ENCODE measurements at regions not wholly inside any gene's neighbourhood (a gene's known extent, or its start where the extent isn't known, plus 50 kb on each side); places are given as distances from the start of the nearest gene placed in this dataset.

DNA sequence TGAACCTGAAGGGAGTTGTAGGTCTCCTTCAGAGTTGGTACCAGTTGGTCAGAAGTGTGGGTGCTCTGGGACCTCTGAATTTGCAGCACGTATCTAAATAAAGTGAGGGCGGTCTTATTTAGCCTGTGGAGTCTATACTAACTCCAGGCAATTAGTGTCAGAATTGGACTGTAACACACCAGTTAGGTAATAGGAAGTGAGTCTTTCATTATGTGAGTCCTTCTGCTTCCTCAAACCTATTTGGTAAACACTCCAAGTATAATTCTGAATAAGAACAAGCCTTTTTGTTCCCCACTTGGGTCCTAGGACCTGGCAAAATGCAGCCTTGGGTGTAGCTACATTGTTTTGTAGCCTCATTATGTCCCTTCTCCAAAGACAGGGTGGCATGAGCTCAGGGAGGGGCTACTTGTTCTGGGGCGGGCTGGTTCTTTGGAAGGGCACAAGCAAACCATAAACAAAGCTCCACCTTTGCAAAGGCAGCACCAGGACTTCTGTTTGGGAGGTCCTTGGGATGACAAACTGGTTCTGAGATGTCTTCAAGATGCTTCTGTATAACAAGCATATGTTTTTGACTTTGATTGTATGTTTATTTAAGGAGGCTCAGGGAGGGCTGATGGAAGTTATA, 418.0 kb downstream of the ZNF536 start:
- no peaks in the 10 kb centered on the region for H3K4me1 ChIP-seq (ENCODE audit: low read depth)
- peaks cover 24% of the 10 kb centered on the region for H3K27me3 ChIP-seq
- DNase-seq (ENCODE audit: low read depth in 1 of 2, low spot score in 1 of 2): no peak
- H3K27ac ChIP-seq: no peak overlapping the region
- TF ChIP-seq, protein P1, sequence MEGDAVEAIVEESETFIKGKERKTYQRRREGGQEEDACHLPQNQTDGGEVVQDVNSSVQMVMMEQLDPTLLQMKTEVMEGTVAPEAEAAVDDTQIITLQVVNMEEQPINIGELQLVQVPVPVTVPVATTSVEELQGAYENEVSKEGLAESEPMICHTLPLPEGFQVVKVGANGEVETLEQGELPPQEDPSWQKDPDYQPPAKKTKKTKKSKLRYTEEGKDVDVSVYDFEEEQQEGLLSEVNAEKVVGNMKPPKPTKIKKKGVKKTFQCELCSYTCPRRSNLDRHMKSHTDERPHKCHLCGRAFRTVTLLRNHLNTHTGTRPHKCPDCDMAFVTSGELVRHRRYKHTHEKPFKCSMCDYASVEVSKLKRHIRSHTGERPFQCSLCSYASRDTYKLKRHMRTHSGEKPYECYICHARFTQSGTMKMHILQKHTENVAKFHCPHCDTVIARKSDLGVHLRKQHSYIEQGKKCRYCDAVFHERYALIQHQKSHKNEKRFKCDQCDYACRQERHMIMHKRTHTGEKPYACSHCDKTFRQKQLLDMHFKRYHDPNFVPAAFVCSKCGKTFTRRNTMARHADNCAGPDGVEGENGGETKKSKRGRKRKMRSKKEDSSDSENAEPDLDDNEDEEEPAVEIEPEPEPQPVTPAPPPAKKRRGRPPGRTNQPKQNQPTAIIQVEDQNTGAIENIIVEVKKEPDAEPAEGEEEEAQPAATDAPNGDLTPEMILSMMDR (IDR thresholded peaks at IDR 0.05; ENCODE audit: low read depth, low read length): no peak
- no peaks in the 10 kb centered on the region for H3K36me3 ChIP-seq
- H3K9me3 ChIP-seq (ENCODE audit: low read depth): no peaks in the 10 kb centered on the region
- no peak overlapping the region for H3K4me3 ChIP-seq

DNA sequence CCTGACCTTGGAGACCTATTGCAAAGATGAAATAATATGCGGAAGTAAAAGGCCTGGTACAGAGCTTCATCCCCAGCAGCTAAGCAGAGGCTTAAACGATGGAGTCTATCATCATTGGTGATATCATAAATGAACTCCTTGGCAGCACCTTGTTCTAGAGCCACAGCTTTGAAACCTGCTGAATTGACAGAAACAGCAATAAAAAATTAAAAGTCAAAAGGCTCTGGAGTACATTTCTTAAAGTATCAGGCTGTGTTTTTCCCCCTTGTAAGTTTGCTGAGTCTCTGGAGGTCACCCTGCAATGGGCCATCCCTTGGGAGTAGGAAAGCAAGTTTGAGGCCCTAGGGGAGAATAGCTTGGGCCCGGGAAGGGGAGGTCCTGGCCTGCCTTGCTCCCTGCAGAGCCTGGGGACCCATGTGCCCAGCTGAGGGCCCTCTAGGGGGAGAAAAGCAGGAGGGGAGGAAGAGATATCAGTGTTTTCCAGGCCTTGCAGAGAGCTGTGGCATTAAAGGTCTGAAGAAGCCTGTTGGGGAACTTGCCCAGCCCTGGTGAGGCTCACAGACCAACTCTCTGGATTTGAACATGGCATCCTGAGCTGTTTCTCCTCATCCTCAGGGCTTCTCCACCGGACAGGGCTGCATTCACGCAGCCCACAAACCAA, 416.1 kb downstream of the ZNF536 start:
- H3K36me3 ChIP-seq: no peaks in the 10 kb centered on the region
- H3K4me3 ChIP-seq: no peak overlapping the region
- H3K9me3 ChIP-seq (ENCODE audit: low read depth): no peaks in the 10 kb centered on the region
- no peaks in the 10 kb centered on the region for H3K4me1 ChIP-seq (ENCODE audit: low read depth)
- no peak for DNase-seq (ENCODE audit: low read depth in 1 of 2, low spot score in 1 of 2)
- H3K27me3 ChIP-seq: peaks cover 8% of the 10 kb centered on the region
- TF ChIP-seq, protein P1 (IDR thresholded peaks at IDR 0.05; ENCODE audit: low read depth, low read length): no peak
- H3K27ac ChIP-seq: no peak overlapping the region

DNA sequence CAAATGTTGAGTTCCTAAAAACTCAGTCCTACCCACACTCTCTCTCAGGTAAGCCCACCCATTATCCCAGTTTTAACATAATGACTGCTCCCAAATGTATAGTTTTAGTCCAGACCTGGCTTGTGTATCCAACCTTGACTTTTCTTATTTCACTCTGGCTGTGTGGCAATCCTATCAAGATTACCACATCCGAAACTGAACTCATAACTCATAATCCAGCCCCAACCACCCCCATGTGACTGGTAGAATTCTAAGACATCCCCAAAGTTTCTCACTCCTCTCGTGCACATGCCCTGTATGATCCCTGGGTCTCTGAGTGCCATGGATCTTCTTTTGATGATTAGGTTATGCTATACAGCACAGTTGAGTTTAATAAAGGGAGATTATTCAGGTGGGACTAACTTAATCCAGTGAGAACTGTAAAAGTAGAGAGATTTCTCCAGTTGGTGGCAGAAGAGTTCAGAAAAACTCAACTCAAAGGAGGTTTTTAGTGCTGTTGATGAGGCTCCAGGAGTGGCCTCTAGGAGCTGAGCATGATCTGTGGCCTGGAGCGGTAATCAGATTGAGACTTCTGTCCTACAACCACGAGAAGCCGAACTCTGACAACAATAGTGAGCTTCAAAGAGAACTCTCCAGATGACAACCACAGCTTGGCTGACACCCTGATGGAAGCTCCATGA, 413.4 kb downstream of the ZNF536 start:
- H3K9me3 ChIP-seq (ENCODE audit: low read depth): no peaks in the 10 kb centered on the region
- no peak overlapping the region for H3K4me3 ChIP-seq
- DNase-seq (ENCODE audit: low read depth in 1 of 2, low spot score in 1 of 2): no peak
- H3K27ac ChIP-seq: no peak overlapping the region
- no peaks in the 10 kb centered on the region for H3K36me3 ChIP-seq
- peaks cover 12% of the 10 kb centered on the region for H3K27me3 ChIP-seq
- TF ChIP-seq, protein P1 (IDR thresholded peaks at IDR 0.05; ENCODE audit: low read depth, low read length): no peak
- peaks cover 5% of the 10 kb centered on the region for H3K4me1 ChIP-seq (ENCODE audit: low read depth)

DNA sequence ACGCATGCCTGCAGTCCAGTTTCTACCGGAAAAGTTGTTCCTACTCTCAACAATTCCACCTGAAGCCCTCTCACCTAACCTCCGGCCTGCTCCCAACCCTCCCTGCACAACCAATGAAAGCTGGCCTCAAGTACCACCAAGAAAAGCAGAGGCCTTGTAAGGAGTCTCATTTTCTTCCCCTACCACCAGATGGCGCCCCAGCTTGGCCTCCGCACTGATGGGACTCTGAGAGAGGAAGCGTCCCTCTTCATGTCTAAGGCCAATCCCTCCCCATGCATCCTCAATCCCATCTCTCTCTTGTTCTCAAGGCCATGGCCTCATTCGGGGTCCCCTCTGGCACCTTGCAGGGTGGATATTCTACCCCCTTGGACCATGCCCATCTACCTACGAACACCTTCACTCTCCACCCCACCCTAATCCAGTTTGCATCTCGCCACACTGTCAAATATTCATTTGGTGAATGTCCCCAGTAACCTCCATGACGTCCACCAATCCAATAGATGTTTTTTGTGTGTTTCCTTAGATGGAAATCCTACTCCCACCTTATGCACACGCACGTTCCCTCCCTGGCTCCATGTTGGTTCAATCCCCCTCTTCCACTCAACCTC, 412.8 kb downstream of the ZNF536 start:
- Histone ChIP-seq H3K27ac (no peak overlapping the region), H3K27me3 (peaks cover 12% of the 10 kb centered on the region), H3K36me3 (no peaks in the 10 kb centered on the region), H3K4me1 (ENCODE audit: low read depth) (peaks cover 12% of the 10 kb centered on the region), H3K4me3 (no peak overlapping the region), H3K9me3 (ENCODE audit: low read depth) (no peaks in the 10 kb centered on the region)
- TF ChIP-seq, protein P1 (IDR thresholded peaks at IDR 0.05; ENCODE audit: low read depth, low read length): peak; percentile 50
- peak; percentile 50 to 58 for DNase-seq (ENCODE audit: low read depth in 1 of 2, low spot score in 1 of 2)

DNA sequence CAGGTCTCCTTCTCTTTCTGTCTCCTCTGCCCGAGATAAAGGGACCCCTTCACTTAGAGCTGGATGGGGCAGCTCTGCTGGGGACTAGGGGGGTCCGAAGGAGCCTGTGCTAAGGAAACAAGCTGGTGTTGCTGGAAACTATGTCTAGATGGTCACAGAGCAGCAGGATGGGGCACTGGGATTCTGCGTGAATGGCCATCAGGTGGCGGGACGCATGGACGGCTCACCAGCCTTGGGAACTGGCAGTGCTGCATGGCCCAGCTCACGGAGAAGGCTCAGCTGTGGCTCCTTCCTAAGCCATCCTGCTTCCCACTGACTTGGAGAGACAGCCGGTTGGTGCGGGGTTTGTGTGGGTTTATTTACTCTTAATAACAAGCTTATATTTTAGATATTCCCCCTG, 411.8 kb downstream of the ZNF536 start:
- TF ChIP-seq, protein P1 (IDR thresholded peaks at IDR 0.05; ENCODE audit: low read depth, low read length): no peak
- Histone ChIP-seq H3K4me3 (no peak overlapping the region), H3K36me3 (no peaks in the 10 kb centered on the region), H3K27ac (no peak overlapping the region), H3K9me3 (ENCODE audit: low read depth) (no peaks in the 10 kb centered on the region), H3K4me1 (ENCODE audit: low read depth) (peaks cover 21% of the 10 kb centered on the region), H3K27me3 (peaks cover 12% of the 10 kb centered on the region)
- no peak for DNase-seq (ENCODE audit: low read depth in 1 of 2, low spot score in 1 of 2)
